ENCODE measurements at regions not wholly inside any gene's neighbourhood (a gene's known extent, or its start where the extent isn't known, plus 50 kb on each side); places are given as distances from the start of the nearest gene placed in this dataset.

- ChIA-PET POLR2A (no interaction called here), CTCF (no interaction called here)
- TF ChIP-seq PKNOX1 (IDR thresholded peaks at IDR 0.05): no peak
- no peak for TF ChIP-seq NFRKB (IDR thresholded peaks at IDR 0.05)
- TF ChIP-seq ARNT (IDR thresholded peaks at IDR 0.05): no peak
- TF ChIP-seq SUZ12 (IDR thresholded peaks at IDR 0.05): no peak
- no peak for TF ChIP-seq LEF1 (IDR thresholded peaks at IDR 0.05; ENCODE audit: borderline replicate concordance)
- TF ChIP-seq HDGF (IDR thresholded peaks at IDR 0.05; ENCODE audit: borderline replicate concordance): no peak
- no peak for TF ChIP-seq FOXK2 (IDR thresholded peaks at IDR 0.05)
- TF ChIP-seq SP1 (IDR thresholded peaks at IDR 0.05): no peak
- TF ChIP-seq FOXM1 (IDR thresholded peaks at IDR 0.05; ENCODE audit: borderline replicate concordance): no peak
- TF ChIP-seq ELF4 (IDR thresholded peaks at IDR 0.05): no peak
- no peak for TF ChIP-seq ZNF384 (IDR thresholded peaks at IDR 0.05)
- no peak for TF ChIP-seq FOXA1 (IDR thresholded peaks at IDR 0.05)
- TF ChIP-seq CTBP1 (IDR thresholded peaks at IDR 0.05; ENCODE audit: borderline replicate concordance): no peak
- no peak for TF ChIP-seq L3MBTL2 (conservative IDR thresholded peaks at IDR 0.05)
- no peak for TF ChIP-seq BHLHE40 (IDR thresholded peaks at IDR 0.05; ENCODE audit: borderline replicate concordance)
- TF ChIP-seq TARDBP (IDR thresholded peaks at IDR 0.05): no peak
- DNase-seq (ENCODE audit: extremely low spot score): no peak
Measured at GRCh38 chr12:33265033-33265731, 174.4 kb downstream of the SYT10 start.

- no peak for TF ChIP-seq SP1 (IDR thresholded peaks at IDR 0.05)
- TF ChIP-seq FOXA1 (IDR thresholded peaks at IDR 0.05): no peak
- TF ChIP-seq LEF1 (IDR thresholded peaks at IDR 0.05; ENCODE audit: borderline replicate concordance): no peak
- TF ChIP-seq BHLHE40 (IDR thresholded peaks at IDR 0.05; ENCODE audit: borderline replicate concordance): no peak
- no peak for TF ChIP-seq L3MBTL2 (conservative IDR thresholded peaks at IDR 0.05)
- TF ChIP-seq FOXK2 (IDR thresholded peaks at IDR 0.05): no peak
- no peak for TF ChIP-seq SUZ12 (IDR thresholded peaks at IDR 0.05)
- TF ChIP-seq FOXM1 (IDR thresholded peaks at IDR 0.05; ENCODE audit: borderline replicate concordance): no peak
- no peak for TF ChIP-seq PKNOX1 (IDR thresholded peaks at IDR 0.05)
- TF ChIP-seq TARDBP (IDR thresholded peaks at IDR 0.05): no peak
- no peak for DNase-seq (ENCODE audit: extremely low spot score)
- CTCF ChIA-PET: no interaction called here
- POLR2A ChIA-PET: no interaction called here
Measured at GRCh38 chr12:33253178-33253577, 186.4 kb downstream of the SYT10 start.

- no peak for TF ChIP-seq BHLHE40 (IDR thresholded peaks at IDR 0.05; ENCODE audit: borderline replicate concordance)
- TF ChIP-seq FOXM1 (IDR thresholded peaks at IDR 0.05; ENCODE audit: borderline replicate concordance): no peak
- no peak for TF ChIP-seq ELF4 (IDR thresholded peaks at IDR 0.05)
- no peak for TF ChIP-seq L3MBTL2 (conservative IDR thresholded peaks at IDR 0.05)
- TF ChIP-seq SUZ12 (IDR thresholded peaks at IDR 0.05): no peak
- no peak for TF ChIP-seq PKNOX1 (IDR thresholded peaks at IDR 0.05)
- no peak for TF ChIP-seq CTBP1 (IDR thresholded peaks at IDR 0.05; ENCODE audit: borderline replicate concordance)
- TF ChIP-seq ARNT (IDR thresholded peaks at IDR 0.05): no peak
- no peak for TF ChIP-seq TARDBP (IDR thresholded peaks at IDR 0.05)
- TF ChIP-seq SP1 (IDR thresholded peaks at IDR 0.05): no peak
- no peak for TF ChIP-seq NFRKB (IDR thresholded peaks at IDR 0.05)
- TF ChIP-seq ZNF384 (IDR thresholded peaks at IDR 0.05): no peak
- TF ChIP-seq FOXK2 (IDR thresholded peaks at IDR 0.05): no peak
- no peak for TF ChIP-seq FOXA1 (IDR thresholded peaks at IDR 0.05)
- TF ChIP-seq HDGF (IDR thresholded peaks at IDR 0.05; ENCODE audit: borderline replicate concordance): no peak
- POLR2A ChIA-PET: no interaction called here
- no peak for DNase-seq (ENCODE audit: extremely low spot score)
- CTCF ChIA-PET: no interaction called here
Measured at GRCh38 chr12:33251548-33251947, 188.1 kb downstream of the SYT10 start.

- ChIA-PET CTCF (no interaction called here), POLR2A (no interaction called here)
- no peak for DNase-seq (ENCODE audit: extremely low spot score)
- TF ChIP-seq BHLHE40 (IDR thresholded peaks at IDR 0.05; ENCODE audit: borderline replicate concordance): no peak
- no peak for TF ChIP-seq L3MBTL2 (conservative IDR thresholded peaks at IDR 0.05)
- no peak for TF ChIP-seq CTBP1 (IDR thresholded peaks at IDR 0.05; ENCODE audit: borderline replicate concordance)
- no peak for TF ChIP-seq SP1 (IDR thresholded peaks at IDR 0.05)
- no peak for TF ChIP-seq PKNOX1 (IDR thresholded peaks at IDR 0.05)
- no peak for TF ChIP-seq ARNT (IDR thresholded peaks at IDR 0.05)
- no peak for TF ChIP-seq SUZ12 (IDR thresholded peaks at IDR 0.05)
- TF ChIP-seq LEF1 (IDR thresholded peaks at IDR 0.05; ENCODE audit: borderline replicate concordance): no peak
- TF ChIP-seq HDGF (IDR thresholded peaks at IDR 0.05; ENCODE audit: borderline replicate concordance): no peak
- no peak for TF ChIP-seq FOXM1 (IDR thresholded peaks at IDR 0.05; ENCODE audit: borderline replicate concordance)
Measured at GRCh38 chr12:33248364-33248763, 191.3 kb downstream of the SYT10 start.

- TF ChIP-seq ARNT (IDR thresholded peaks at IDR 0.05) (no peak), FOXM1 (IDR thresholded peaks at IDR 0.05; ENCODE audit: borderline replicate concordance) (no peak), NFRKB (IDR thresholded peaks at IDR 0.05) (no peak), LEF1 (IDR thresholded peaks at IDR 0.05; ENCODE audit: borderline replicate concordance) (no peak), FOXK2 (IDR thresholded peaks at IDR 0.05) (no peak), TARDBP (IDR thresholded peaks at IDR 0.05) (no peak), CTBP1 (IDR thresholded peaks at IDR 0.05; ENCODE audit: borderline replicate concordance) (no peak), L3MBTL2 (conservative IDR thresholded peaks at IDR 0.05) (no peak), FOXA1 (IDR thresholded peaks at IDR 0.05) (no peak)
- ChIA-PET POLR2A (no interaction called here), CTCF (no interaction called here)
Measured at GRCh38 chr12:33247625-33248024, 192.0 kb downstream of the SYT10 start.

More at GRCh38 chr12:33247625-33248024, 192.0 kb downstream of the SYT10 start:
- no peak for DNase-seq (ENCODE audit: extremely low spot score)
